GM19455 (cell line): ENCODE measurements at regions not wholly inside any gene's neighbourhood (a gene's known extent, or its start where the extent isn't known, plus 50 kb on each side); places are given as distances from the start of the nearest gene placed in this dataset.

Experiments used
- ATAC-seq: cut with Tn5 transposase; IDR thresholded peaks from one replicate; pipeline ENCODE4 v1.9.1; 2021; ENCODE audit not compliant: unreplicated experiment

DNA sequence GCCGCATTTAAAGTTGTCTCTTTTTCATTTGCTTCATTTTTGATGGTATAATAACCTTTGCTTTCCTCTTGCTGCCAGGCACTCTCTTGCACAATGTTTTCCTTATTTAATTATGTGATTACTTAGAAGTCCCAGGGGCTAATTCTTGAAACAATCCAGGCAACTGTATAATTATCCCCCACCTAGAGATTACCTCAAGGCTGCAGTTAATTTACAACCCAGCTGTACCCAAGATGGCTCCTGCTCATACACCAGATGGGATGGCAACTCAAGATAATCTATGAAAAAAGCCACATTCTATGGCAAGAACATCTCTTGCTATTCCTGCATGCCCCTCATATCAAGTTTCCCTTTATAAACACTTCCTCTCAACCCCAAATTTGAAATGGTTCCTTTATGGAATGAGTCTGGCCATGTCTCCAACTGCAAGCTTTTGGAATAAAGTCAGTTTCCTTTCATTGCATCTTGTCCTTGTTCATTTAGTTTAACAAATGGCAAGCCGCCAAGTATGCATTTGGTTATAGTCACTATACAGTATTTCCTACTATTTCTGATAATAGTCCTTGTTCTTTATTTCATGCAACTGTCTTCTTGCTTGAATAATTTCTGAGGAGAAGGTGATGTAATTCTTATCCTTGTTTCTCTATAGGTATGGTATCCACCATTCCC is 1042.6 kb downstream of the PLA2G4A start:
- no peak for ATAC-seq

DNA sequence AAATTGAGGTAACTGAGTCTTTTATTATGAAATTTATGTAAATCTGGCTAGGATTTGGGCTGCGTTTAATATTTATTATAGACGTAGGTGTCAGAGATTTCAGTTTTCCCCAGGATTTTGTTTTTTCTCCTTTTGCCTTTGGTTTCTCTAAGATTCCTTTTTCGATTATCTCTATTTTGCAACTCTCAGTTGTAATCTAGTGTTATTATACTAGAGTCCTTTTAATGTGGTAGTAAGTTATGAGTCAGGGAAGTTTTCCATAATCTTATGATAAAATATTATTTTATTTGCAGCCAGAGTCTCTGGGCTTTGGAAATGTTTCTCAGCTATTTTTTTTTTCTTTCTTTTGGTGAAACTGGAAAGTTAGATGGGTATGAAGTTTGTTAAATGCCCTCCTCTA is 1043.8 kb downstream of the PLA2G4A start:
- ATAC-seq = no peak

DNA sequence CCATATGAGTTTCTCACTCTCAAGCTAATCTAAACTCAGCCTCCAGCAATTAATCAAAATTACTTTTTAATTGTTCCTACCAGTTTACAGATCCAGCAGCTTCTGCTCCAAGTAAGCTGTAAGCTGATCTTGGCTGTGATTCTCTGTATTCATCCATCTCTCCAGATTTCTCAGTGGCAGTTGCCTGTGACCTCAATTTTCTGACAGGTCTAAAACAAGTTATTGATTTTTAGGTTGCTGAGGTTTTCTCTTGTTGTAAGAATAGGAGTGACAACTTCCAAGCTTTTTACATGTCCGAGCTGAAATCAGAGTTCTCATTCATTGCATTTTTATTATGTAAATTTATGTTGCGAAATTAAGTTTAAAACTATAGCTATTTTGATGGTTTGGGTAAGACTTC is 1044.4 kb downstream of the PLA2G4A start:
- ATAC-seq = no peak

DNA sequence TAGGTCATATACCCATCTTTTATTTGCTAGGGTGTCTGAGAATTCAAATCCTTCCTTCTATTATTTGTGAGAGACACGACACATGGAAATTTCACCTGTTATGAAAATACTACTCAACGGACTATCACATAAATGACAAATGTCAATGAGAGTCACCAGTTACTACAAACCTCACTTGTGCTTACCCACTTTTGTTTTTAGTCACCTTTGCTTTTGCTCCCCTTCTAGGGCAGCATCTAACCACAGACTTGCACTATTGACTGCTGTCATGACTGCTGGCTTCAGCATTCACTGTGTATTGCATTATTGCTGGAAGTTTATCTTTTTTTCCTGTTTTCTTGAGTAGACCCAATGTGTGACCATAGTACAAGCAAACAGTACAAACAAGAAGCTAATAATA is 1048.0 kb downstream of the PLA2G4A start:
- no peak for ATAC-seq

GRCh38 chr1:187877220-187877619 is 1048.5 kb downstream of the PLA2G4A start:
- ATAC-seq = no peak

DNA sequence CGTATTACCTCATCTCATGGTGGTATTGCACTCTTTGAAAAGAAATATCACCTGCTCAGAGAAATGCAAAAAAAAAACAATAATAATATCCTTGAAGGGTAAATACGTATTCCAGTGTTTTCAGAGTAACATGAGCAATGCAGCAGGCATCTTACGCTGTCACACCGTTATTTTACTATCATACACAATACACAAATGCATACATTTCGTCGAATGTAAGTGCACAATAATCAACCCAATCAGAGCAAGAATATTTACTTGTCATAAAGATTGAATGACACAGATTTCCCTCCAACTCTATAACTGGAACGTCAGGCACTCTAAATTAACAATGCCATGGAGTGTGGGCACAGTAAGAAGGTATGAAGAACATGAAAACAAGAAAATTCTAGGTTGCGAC is 1050.1 kb downstream of the PLA2G4A start:
- no peak for ATAC-seq

DNA sequence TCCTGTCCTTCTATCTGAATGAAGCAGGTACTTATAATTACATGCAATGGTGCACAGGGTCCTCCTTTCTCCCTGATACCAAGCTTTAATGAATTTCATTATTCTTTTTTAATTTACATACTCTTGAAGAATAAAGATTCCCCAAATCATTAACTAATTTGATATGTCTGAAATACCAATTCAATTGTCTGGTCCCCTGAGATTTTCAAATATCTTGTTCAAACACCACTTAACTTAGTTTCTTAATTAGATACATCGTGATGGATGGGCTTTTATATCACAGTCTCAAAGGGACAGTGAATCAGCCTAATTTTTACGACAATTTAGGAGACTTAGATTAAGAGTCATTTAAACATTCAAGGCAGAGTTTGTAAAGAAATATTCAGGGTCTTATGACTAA is 1054.6 kb downstream of the PLA2G4A start:
- ATAC-seq = no peak

DNA sequence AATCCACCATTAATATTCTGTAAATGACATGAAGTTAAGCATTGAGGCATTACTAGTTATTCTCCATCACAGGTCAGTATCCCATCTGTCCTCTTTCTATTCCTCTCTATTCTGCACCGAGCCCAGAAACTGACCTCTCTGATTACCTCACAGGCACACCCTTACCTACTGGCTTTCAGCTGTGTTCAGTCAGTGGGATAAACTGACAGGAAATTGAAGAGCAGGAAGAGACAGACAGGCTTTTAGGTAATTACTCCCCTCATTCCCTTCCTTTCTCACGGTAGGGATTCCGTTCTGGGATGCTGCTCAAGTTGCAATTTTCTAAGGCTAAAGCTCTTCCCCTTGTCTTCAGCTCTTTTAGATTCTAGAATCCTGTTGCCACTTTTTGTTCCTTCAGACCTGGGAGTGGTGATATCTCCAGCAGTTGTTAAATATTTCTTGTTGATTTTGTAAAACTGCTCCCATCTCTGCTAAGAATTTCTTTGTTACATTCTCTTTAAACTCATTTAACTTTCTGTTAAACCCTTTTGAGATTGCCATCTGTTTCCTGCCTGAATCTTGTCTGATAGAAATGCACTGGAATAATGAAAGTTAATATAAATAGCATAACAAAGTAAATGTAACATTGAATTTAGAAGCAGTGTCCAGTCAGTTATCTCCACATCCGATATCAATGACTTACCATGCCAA is 1063.4 kb downstream of the PLA2G4A start:
- ATAC-seq = no peak

DNA sequence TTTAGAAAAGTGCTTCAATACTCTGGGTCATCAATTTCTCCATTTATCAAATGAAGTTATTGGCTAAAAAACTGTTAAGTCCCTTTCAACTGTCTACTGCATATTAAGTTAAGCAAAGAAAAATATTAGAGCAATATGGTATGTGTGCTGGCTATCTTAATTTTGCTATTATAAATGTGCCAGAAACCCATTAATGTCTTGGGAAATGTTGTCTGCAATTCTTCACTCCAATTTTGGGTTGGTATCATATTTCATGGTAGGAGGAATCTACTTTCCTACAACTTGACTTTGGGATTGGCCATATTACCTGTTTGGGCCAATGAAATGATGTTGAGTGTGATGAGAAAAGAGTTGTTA is 1063.9 kb downstream of the PLA2G4A start:
- ATAC-seq = no peak

- ATAC-seq = no peak
Observed at GRCh38 chr1:187893471-187893870, 1064.7 kb downstream of the PLA2G4A start.

DNA sequence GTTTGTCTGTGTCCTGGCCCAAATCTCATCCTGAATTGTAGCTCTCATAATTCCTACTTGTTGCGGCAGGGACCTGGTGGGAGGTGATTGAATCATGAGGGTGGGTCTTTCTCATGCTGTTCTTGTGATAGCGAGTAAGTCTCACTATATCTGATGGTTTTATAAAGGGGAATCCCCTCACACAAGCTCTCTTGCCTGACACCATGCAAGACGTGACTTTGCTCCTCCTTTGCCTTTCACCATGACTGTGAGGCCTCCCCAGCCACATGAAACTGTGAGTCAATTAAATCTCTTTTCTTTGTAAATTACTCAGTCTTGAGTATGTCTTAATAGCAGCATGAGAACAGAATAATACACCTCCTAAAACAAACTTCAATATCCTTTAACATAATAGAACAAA is 1065.6 kb downstream of the PLA2G4A start:
- ATAC-seq = no peak

DNA sequence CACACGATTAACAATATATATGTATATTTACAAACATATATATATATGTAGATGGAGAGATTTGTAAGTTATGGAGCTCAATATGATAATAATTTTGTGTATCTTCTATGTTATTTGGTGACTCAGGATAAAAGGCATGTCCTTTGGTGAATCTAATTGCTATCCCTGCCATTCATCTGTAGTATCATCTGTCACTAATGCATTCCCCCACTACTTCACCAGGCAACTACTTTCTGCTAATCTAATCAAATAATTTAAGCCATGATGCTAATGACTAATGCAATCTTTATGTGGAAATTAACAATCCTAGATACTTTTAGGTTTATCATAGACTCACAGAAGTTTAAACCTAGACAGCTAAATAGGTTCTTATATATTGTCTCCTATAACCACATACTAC is 1074.5 kb downstream of the PLA2G4A start:
- no peak for ATAC-seq

DNA sequence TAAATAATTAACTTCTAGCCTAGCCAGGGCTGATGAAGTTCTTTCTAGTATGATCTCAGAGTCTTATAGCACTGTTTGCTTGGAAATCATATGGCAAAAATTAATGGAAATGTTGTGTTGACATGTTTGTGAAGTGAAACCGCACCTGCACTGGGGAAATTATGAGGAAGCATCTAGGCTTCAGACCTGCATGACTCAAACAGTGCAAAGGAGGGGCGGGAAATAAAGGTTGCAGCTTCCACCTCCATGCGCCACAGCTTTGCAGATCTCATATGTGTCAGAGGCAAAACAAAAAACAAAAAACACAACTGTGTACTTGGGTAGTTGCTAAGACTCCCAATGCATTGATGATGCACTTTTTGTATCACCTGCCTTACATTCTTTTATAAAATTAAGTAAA is 1080.6 kb downstream of the PLA2G4A start:
- ATAC-seq = no peak

DNA sequence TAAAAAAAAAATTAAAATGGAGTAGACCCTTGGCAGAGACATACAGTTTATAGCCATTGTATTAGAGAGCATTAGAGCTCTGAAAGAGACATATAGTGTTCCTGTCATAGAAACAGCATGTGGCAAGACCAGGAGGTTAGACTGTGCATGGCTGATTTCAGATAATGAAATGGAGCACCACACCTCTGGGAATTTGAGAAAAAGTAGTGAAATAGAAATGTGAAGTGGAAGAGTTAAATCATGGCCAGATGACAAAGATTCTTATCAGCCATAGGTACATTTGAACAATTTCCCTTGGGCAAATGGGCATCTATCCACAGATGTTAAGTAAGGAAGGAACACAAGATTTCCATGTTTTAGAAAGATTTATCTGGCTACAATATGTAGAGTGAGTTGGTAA is 1083.1 kb downstream of the PLA2G4A start:
- no peak for ATAC-seq

DNA sequence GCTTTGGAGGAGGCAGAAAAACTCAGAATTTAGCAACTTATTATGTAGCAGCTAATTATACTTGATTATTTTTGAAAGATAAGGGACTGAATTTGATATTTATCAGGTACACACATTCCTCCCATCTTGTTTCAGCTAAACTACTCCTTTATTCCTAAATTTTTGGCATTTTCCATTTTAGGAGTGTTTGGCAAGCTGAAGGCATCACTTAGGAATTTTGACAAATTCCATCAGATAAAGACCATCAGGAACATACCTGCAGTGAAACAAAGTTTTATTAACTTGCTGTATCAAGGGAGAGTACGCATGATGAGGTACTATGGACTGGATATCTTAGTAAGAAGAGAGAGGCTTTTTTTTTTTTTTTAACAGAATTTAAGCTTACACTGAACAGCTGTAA is 1092.2 kb downstream of the PLA2G4A start:
- no peak for ATAC-seq

GRCh38 chr1:187921426-187921825 is 1092.7 kb downstream of the PLA2G4A start:
- ATAC-seq = no peak

- ATAC-seq = no peak
Observed at GRCh38 chr1:187922255-187922654, 1093.5 kb downstream of the PLA2G4A start.

GRCh38 chr1:187924252-187924651 is 1095.5 kb downstream of the PLA2G4A start:
- ATAC-seq = no peak

DNA sequence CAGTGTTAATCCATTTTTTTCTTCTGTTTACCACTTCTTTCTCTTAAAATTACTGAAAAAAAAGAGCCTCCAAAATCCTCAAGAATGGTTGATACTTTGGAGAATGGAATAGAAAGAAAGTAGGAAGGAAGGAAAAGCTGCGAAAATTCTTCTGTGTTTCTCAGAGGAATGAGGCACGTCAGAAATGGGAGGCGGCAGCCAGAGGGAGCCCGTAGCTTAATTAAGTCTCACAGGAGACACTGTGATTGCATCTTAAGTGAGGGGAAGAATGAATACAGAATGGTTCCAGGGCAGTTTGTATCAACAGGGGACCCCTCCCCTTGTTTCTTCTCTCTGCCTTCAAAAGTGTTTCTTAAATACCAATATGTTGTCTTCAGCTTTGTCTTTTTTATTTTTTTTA is 1099.5 kb downstream of the PLA2G4A start:
- ATAC-seq = no peak

DNA sequence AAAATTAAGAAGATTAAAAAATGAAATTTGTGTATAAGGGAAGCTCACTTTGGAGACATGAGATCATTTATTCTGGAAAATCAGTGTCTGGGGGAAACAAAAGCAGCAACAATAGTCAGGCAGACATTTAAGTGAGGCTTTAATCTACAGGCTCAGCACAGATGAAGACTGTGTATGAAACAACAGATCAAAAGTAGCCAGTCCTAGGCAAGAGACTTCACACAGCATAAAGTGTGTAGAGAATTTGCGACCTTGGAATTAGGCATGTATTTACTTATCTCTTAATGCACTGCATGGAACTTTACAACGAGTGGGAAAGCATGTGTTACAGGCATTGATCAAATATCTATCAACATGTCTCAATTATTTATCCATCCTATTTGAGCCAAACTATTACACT is 1099.9 kb downstream of the PLA2G4A start:
- ATAC-seq = no peak

DNA sequence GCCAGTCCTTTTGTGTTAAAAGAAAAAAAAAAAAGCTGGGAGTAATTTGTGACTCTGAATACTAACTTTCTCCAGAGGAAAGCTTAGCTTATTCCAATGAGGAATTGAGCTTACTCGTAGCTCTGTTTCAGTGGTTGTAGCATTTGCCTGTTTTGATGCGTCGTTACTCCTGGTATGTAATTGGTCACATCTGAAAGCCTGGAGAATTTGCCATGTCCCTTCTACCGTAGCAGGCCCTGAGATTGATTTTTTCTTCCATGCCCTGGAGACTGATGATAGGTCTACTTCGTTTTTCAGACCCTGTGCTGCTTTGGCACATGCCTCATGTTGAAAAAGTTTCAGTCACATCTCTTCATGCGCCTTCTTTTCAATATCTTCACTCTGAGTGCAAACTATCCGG is 1103.0 kb downstream of the PLA2G4A start:
- no peak for ATAC-seq

DNA sequence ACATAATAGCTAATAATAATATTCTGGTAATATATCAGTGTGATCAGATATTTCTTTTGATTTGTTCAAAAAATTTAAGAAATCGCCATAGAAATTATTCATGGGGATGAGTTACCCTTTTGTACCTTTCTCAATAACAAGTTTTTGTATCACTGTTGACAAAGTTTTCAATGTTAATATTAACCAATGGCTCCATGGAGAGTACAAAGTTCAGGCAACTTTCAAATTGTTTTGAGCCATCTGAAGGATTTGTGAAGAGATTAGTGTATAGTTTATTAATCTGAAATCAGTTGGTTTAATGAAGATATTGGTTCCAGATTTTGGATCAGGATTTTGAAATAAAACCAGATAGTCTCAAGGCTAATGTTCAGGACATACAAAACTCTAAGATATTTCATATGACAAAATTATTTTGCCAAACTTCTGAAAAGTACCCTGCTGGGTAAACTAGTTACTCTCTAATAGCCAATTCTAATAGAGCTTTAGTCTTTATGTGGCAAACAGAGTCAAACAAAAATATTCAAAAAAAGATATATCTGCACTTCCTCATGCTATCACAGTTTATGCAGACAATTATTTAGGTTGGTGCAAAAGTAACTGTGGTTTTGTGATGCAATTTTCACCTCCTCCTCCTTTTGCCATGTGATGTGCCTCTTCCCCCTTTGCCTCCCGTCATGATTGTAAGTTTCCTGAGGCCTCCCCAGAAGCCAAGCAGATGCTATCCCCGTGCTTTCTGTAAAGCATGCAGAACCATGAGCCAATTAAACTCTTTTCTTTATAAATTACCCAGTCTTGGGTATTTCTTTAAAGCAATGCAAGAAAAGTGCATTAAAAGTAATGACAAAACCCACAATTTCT is 1105.0 kb downstream of the PLA2G4A start:
- ATAC-seq = no peak
